Activated CD4-positive, alpha-beta T cell treated with anti-CD3 and anti-CD28 coated beads for 36 hours (primary cell): ENCODE measurements at regions not wholly inside any gene's neighbourhood (a gene's known extent, or its start where the extent isn't known, plus 50 kb on each side); places are given as distances from the start of the nearest gene placed in this dataset.
"Not testable (repeated sequence)": the region's sequence is repeated elsewhere in the genome, so short reads cannot be mapped to it uniquely, and the experiment has no call there.

Experiments used
- ATAC-seq: fragments of 200-7000 bp; cut with Tn5 transposase; one replicate; pipeline ENCODE4 v1.10.0; 2021; ENCODE audit warnings: mild to moderate bottlenecking, moderate library complexity
- CTCF ChIA-PET: fragments of 350-600 bp; sonication (Branson Sonifier 250); formaldehyde crosslinking; loops from one replicate; lab custom pipeline; 2021; ENCODE audit warnings: antibody characterized with exemption; lab: Charles Lee
- POLR2A ChIA-PET: fragments of 350-600 bp; sonication (Branson Sonifier 250); formaldehyde crosslinking; loops from one replicate; lab custom pipeline; 2021; ENCODE audit warnings: antibody characterized with exemption, inconsistent platforms; lab: Charles Lee
- DNase-seq: peaks from one replicate; pipeline ENCODE4 v3.0.0-alpha.2; 2020
- H3K27ac Mint-ChIP-seq: one replicate; pipeline ENCODE4 v1.8.0; 2021; ENCODE audit warnings: mixed read lengths
- H3K27me3 Mint-ChIP-seq: one replicate; pipeline ENCODE4 v1.8.0; 2021; ENCODE audit warnings: mixed read lengths
- H3K36me3 Mint-ChIP-seq: one replicate; pipeline ENCODE4 v1.8.0; 2021; ENCODE audit warnings: low read depth, mixed read lengths
- H3K4me1 Mint-ChIP-seq: one replicate; pipeline ENCODE4 v1.8.0; 2021; ENCODE audit warnings: mixed read lengths
- H3K4me3 Mint-ChIP-seq: one replicate; pipeline ENCODE4 v1.8.0; 2021; ENCODE audit warnings: mild to moderate bottlenecking, moderate library complexity, mixed read lengths
- H3K9me3 Mint-ChIP-seq: one replicate; pipeline ENCODE4 v1.8.0; 2021; ENCODE audit warnings: low read depth, mixed read lengths
- intact Hi-C, 2 experiments: fragments of 100-400 bp; cut with DNase I in 1 of 2; cut with micrococcal nuclease in 1 of 2; formaldehyde crosslinking; loops; one replicate each; pipeline versions ENCODE4 v1.14.2 to v1.15.1; 2022 to 2024; cut with DNase I, micrococcal nuclease

DNA sequence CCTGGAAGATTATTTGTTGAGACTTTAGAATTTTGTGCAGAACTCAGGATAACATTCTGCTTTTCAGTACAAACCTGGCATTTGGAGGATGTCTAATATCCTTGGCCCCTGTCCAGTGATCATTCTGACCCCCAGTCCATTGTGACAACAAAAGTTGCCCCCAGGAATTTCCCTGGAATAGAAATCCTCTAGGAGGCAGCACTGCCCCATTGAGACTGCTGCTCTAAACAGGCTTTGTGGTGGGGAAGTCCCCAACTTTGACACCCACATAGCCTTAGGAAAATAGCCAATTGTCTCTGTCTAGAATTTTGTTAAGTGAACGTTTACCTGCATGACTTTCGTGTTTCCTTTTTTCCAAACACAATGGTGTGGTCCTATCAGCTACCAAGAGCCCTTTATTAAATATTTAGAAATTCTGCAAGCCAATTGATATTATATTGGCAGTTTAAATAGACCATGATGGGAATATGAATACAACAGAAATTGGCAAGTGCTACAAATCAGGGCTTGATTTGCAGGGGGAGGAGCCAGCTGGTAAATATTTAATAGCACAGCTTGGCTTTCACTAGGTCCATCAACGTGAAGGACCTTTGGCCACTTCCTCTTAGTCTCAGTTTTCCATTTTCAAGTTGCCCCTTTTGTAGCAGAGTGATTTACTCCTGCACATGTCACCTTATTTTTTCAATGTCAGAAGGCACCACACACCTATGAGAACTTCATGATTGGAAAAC is 451.7 kb downstream of the EFNB2 start:
- DNase-seq = peak; percentile 33
- Mint-ChIP-seq H3K36me3 (no peaks in the 10 kb centered on the region), H3K27me3 (peaks cover 3% of the 10 kb centered on the region), H3K27ac (no peak overlapping the region), H3K4me1 (no peaks in the 10 kb centered on the region), H3K9me3 (no peaks in the 10 kb centered on the region), H3K4me3 (no peak overlapping the region)
- intact Hi-C loops = loop anchor here in 1 of 2 experiments (1.0 to 5.0 kb wide), 2 partner anchors 453 to 539 kb away; no protein-coding TSS in a partner anchor
- ATAC-seq = peak; percentile 51
- ChIA-PET POLR2A (no interaction called here), CTCF (no interaction called here)

DNA sequence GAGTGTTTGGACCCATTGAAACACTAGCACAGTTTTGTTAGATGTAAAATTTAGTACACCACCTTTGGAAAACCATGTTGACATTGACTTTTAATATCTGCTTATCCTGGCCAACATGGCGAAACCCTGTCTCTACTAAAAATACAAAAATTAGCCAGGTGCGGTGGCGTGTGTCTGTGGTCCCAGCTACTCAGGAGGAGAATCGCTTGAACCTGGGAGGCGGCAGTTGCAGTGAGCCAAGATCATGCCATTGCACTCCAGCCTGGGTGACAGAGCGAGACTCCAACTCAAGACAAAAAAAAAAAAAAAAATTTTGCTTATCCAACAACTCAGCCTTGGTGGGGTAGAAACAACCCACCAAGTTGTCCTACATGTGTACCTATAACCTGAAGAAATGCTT is 454.2 kb downstream of the EFNB2 start:
- H3K4me3 Mint-ChIP-seq, POLR2A ChIA-PET, H3K9me3 Mint-ChIP-seq, H3K36me3 Mint-ChIP-seq, DNase-seq, H3K27ac Mint-ChIP-seq, H3K27me3 Mint-ChIP-seq, ATAC-seq, H3K4me1 Mint-ChIP-seq, CTCF ChIA-PET: not testable (repeated sequence)
- intact Hi-C loops = loop anchor here in 1 of 2 experiments (5.0 kb wide), 1 partner anchor 541 kb away; no protein-coding TSS in a partner anchor

DNA sequence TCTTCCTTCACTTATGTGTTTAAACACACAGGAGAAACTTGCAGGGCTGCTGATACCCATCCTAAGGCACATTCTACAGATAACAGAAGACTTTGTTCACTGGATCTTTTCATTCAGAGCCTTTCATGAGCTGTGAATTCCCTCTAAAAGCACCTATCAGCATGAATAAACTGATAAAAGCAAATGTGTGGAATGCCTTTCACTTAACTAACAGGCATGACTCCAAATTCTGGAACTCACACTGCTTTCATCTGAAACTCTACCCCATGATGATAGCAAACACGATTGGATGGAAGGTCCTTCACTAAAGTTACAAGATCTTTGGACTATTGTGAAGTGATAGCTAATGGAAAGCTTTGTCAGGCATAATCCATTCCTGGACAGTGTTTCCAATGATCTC is 457.3 kb downstream of the EFNB2 start:
- no peaks in the 10 kb centered on the region for H3K9me3 Mint-ChIP-seq
- ATAC-seq (no peak), DNase-seq (no peak)
- no peaks in the 10 kb centered on the region for H3K4me1 Mint-ChIP-seq
- intact Hi-C loops = no loop called here
- peaks cover 6% of the 10 kb centered on the region for H3K27me3 Mint-ChIP-seq
- H3K27ac Mint-ChIP-seq = no peak overlapping the region
- no peaks in the 10 kb centered on the region for H3K36me3 Mint-ChIP-seq
- H3K4me3 Mint-ChIP-seq = no peak overlapping the region
- ChIA-PET CTCF (no interaction called here), POLR2A (no interaction called here)

DNA sequence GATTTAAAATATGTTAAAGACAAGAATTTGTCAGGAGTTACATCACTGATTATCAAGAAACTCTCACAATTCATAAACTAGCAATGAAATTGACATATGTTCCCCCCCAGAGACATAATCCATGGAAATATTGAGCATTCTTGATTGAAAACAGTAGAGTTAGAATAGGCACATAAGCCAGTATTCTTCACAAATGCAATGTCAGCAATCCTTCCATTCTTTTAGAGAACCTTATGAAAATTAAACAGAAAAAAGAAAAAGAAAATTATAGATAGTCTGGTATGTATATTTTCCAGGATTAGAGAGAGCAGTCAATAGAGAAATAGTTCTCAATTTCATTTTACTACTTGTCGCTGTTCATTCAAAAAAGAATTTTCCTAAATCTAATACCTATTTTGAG is 458.4 kb downstream of the EFNB2 start:
- Mint-ChIP-seq H3K4me3 (no peak overlapping the region), H3K27ac (no peak overlapping the region), H3K9me3 (no peaks in the 10 kb centered on the region), H3K36me3 (no peaks in the 10 kb centered on the region), H3K4me1 (no peaks in the 10 kb centered on the region), H3K27me3 (peaks cover 6% of the 10 kb centered on the region)
- ChIA-PET POLR2A (no interaction called here), CTCF (no interaction called here)
- DNase-seq (no peak), ATAC-seq (no peak)
- intact Hi-C loops = no loop called here

DNA sequence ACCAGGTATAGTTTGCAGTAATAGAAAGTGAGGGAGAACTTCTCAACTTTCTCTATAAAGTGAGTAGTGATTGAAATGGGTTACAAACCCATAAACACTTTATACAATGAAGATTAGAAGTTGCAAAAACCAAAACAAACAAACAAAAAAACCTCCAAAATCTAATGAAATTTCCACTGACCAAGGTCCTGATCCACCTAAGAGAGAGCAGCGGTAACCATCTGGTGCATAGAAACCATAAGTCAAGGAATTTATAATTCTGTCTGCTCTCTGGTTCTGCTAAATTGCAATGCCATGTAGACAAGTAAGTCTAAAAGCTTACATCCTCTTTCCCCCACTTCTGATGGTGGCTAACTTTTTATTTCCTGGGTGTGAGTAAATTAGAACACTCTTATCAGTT is 463.4 kb downstream of the EFNB2 start:
- no peak overlapping the region for H3K4me3 Mint-ChIP-seq
- ATAC-seq = no peak
- no peak for DNase-seq
- intact Hi-C loops = no loop called here
- peaks cover 3% of the 10 kb centered on the region for H3K27me3 Mint-ChIP-seq
- H3K9me3 Mint-ChIP-seq = no peaks in the 10 kb centered on the region
- POLR2A ChIA-PET = no interaction called here
- CTCF ChIA-PET = no interaction called here
- no peaks in the 10 kb centered on the region for H3K4me1 Mint-ChIP-seq
- no peaks in the 10 kb centered on the region for H3K36me3 Mint-ChIP-seq
- H3K27ac Mint-ChIP-seq = no peak overlapping the region

DNA sequence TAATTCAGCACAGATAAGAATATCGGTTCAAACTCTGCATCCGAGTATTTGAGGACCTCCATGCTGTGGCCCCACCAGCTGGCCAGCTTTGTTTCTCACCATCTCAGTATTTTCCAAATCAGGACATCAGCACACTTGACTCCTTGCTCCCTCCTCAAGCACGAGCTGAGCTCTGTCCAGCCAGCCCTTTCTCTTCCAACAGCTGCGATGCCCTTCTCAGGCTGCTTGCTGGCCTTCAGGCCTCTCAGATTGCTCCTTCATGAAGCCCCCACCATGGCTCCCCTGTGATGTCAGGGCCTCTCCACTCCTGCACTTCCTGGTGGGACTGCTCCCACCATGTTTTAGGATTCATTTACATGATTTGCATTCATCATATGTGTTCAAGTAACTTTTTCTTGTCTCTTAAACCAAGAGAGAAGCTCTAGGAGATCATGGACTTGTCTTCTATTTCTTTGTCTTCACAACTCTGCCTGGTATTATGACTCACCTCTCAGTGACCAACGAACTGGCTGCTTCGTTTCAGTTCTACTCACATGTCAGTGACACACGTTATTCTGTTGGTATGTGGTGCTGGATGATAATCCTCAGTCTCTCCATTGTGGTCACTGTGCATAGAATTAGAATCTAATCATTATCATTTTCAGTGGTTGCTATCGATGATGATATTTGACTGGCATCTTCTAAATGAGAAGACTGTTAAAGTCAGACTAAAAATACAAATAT is 471.7 kb downstream of the EFNB2 start:
- intact Hi-C loops = no loop called here
- H3K4me1 Mint-ChIP-seq = no peaks in the 10 kb centered on the region

DNA sequence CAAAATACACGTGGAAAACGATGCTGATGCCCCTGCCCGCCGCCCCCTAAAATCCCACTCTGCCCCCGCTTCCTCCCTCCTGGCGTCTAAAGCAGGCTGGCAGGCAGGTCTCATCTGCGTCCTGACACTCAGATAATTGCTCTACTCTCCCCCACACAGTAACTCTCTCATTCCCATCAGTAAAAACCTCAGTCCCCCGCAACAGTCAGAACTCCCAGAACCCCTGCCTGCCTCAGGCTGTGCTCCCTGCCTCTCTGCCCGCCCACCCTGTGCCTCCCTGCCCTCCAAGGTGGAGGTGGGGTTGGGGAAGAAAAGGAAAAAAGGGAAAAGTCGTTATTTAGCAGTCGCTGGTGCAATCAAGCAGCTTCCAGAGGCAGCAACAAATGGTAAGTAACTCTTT is 473.7 kb downstream of the EFNB2 start:
- H3K36me3 Mint-ChIP-seq = no peaks in the 10 kb centered on the region
- intact Hi-C loops = no loop called here

More for the DNA sequence above, 471.7 kb downstream of the EFNB2 start:
- no peaks in the 10 kb centered on the region for H3K9me3 Mint-ChIP-seq
- H3K36me3 Mint-ChIP-seq = no peaks in the 10 kb centered on the region
- no peaks in the 10 kb centered on the region for H3K27me3 Mint-ChIP-seq
- POLR2A ChIA-PET = no interaction called here
- no peak overlapping the region for H3K27ac Mint-ChIP-seq
- CTCF ChIA-PET = no interaction called here
- no peak for ATAC-seq
- DNase-seq = no peak
- H3K4me3 Mint-ChIP-seq = no peak overlapping the region

DNA sequence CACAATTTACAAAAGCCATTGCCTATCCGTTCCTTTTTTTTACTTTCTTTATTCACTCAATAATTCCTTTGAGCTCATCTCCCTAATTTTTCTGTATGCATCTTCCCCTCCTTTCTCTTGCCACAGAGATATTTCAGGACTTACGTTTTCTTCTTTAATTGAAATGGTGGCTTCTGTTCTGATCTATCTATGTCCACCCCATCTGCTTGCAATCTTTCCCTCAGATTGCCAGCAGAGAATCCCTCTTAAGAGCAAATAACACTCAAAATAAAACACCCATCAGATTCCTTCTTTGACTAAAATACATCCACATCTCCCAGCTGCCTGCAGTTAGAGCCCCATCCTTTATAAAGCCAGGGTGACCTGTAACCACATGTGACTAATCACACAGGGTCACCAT is 478.6 kb downstream of the EFNB2 start:
- ATAC-seq (no peak), DNase-seq (no peak)
- H3K4me3 Mint-ChIP-seq = no peak overlapping the region
- H3K36me3 Mint-ChIP-seq = no peaks in the 10 kb centered on the region
- no peaks in the 10 kb centered on the region for H3K27me3 Mint-ChIP-seq
- intact Hi-C loops = no loop called here
- ChIA-PET CTCF (no interaction called here), POLR2A (no interaction called here)
- H3K27ac Mint-ChIP-seq = no peak overlapping the region
- H3K9me3 Mint-ChIP-seq = no peaks in the 10 kb centered on the region
- H3K4me1 Mint-ChIP-seq = no peaks in the 10 kb centered on the region

More for the DNA sequence above, 473.7 kb downstream of the EFNB2 start:
- Mint-ChIP-seq H3K27ac (no peak overlapping the region), H3K4me1 (no peaks in the 10 kb centered on the region), H3K9me3 (no peaks in the 10 kb centered on the region), H3K4me3 (no peak overlapping the region), H3K27me3 (no peaks in the 10 kb centered on the region)
- no peak for DNase-seq
- ChIA-PET POLR2A (no interaction called here), CTCF (no interaction called here)
- no peak for ATAC-seq

DNA sequence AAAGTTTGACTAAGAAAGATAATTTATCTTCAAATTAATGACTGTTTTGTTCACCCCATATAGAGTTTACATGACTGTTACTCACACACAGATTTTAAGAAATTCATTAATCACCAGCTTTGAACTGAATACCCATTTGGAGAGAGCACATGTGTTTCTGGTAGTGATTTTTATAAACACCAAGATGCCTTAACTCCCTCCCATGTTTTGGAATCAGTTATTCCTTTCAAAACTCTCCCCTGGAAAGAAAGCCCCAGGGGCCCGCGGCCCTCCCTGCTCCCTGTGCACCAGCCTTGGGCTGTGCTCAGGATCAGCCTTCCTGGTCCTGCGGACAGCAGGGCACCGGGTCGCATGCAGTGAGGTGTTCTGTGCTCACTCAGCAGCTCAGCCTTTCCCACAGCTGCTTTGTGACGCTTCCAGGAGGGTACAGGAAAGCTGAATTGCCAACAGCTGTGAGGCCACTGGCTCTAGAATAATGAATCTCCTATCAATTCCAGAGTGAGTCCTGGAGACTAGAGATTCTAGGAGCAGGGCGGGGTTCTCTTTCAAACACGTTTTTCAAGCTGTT is 483.2 kb downstream of the EFNB2 start:
- POLR2A ChIA-PET = no interaction called here
- peaks cover 5% of the 10 kb centered on the region for H3K27me3 Mint-ChIP-seq

GRCh38 chr13:106049171-106049570 is 486.3 kb downstream of the EFNB2 start:
- DNase-seq = no peak
- Mint-ChIP-seq H3K4me1 (no peaks in the 10 kb centered on the region), H3K27ac (no peak overlapping the region), H3K27me3 (peaks cover 5% of the 10 kb centered on the region), H3K4me3 (no peak overlapping the region), H3K36me3 (no peaks in the 10 kb centered on the region), H3K9me3 (no peaks in the 10 kb centered on the region)
- intact Hi-C loops = no loop called here
- ChIA-PET CTCF (no interaction called here), POLR2A (no interaction called here)
- ATAC-seq = no peak

More for the DNA sequence above, 483.2 kb downstream of the EFNB2 start:
- Mint-ChIP-seq H3K36me3 (no peaks in the 10 kb centered on the region), H3K9me3 (no peaks in the 10 kb centered on the region), H3K27ac (no peak overlapping the region), H3K4me3 (no peak overlapping the region), H3K4me1 (no peaks in the 10 kb centered on the region)
- no peak for DNase-seq
- CTCF ChIA-PET = no interaction called here
- no peak for ATAC-seq
- intact Hi-C loops = no loop called here

- Mint-ChIP-seq H3K4me1 (no peaks in the 10 kb centered on the region), H3K9me3 (no peaks in the 10 kb centered on the region), H3K27ac (no peak overlapping the region), H3K27me3 (peaks cover 5% of the 10 kb centered on the region), H3K36me3 (no peaks in the 10 kb centered on the region), H3K4me3 (no peak overlapping the region)
- ATAC-seq (no peak), DNase-seq (no peak)
- ChIA-PET POLR2A (no interaction called here), CTCF (no interaction called here)
- intact Hi-C loops = no loop called here
Measured at GRCh38 chr13:106048386-106048785, 487.1 kb downstream of the EFNB2 start.

DNA sequence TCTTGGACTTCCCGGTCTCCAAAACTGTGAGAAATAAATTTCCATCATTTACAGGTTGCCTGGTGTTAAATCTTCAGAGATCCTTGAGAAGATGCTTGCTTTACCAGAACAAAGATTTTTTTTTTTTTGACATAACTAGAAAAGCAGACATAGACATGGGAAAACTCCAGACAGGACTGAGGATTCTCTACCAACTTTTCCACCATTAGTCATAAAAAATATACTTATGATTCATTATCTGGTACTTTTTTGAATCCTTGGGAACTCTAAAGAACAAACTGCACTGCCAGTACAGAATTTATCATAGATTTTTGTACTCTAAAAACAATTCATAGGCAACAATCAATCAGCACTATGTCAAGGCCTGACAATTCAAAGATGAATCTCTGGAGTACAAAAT is 487.6 kb downstream of the EFNB2 start:
- Mint-ChIP-seq H3K9me3 (no peaks in the 10 kb centered on the region), H3K4me3 (no peak overlapping the region), H3K4me1 (no peaks in the 10 kb centered on the region), H3K27me3 (peaks cover 5% of the 10 kb centered on the region), H3K27ac (no peak overlapping the region), H3K36me3 (no peaks in the 10 kb centered on the region)
- CTCF ChIA-PET = no interaction called here
- POLR2A ChIA-PET = no interaction called here
- no peak for DNase-seq
- intact Hi-C loops = no loop called here
- no peak for ATAC-seq
